Muscle of back (tissue), 3 donors: ENCODE measurements at regions not wholly inside any gene's neighbourhood (a gene's known extent, or its start where the extent isn't known, plus 50 kb on each side); places are given as distances from the start of the nearest gene placed in this dataset.

ENCODE experiments used
- DNase-seq, 3 donors: peaks; one replicate each; pipeline versions ENCODE4 v3.0.0 to v3.0.0-alpha.2; 2013

DNA sequence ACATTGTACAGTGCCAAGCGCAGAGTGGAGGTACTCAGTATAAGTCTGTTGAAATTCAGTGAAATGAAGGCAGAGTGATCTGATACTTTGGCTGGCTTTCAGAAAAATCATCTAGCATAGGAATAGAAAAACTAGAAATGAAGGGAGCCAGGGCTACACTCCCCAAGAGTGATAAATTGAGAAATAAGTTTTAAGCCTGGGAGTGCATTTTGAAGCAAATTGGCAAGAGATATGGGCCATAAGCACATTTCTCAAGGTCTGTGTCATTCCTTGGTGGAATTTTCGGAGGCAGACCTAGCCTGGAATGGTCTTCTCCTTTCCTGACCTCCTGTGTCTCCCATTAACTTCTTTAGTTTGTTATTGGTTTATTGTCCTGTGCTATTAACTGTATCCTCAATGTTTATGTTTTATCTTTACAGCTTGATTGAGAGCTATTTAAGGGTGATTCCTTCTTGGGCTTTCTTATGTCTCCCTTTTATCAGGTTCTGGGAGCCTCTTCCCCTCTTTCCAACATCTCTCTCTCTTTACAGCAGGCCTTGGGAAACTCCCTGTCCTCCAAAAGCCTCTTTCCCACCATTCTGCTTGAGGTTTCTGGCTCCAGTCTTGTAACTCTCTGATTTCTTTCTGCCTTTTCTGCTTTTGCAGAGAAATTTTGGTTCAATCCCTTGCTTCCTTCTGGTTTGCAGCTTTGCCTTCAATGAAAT is 649.5 kb downstream of the SLC4A3 start:
- peak; percentile 48 to 75 (median 66) for DNase-seq

GRCh38 chr2:220277445-220277975 is 650.1 kb downstream of the SLC4A3 start:
- DNase-seq = peak; percentile 86 to 92 (median 91)

DNA sequence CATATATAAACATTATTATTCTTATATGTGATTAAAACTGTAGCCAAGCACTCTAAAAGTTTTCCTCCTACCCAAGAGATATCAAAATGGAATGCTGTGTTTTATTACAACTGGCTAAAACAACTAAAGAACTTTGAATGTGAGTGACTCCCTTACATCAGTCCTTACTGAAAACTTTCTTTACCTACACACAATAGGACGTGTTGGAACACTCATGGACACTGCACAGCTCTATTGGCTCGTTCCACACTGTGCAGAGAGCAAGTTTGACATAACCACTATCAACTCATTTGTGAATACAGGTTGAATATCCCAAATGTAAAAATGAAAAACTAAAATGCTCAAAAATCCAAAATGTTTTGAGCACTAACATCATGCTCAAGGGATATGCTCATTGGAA is 650.6 kb downstream of the SLC4A3 start:
- peak; percentile 21 to 74 (median 24) for DNase-seq

- peak in 1 of 3 donors; percentile 86 for DNase-seq
These were observed 651.9 kb downstream of the SLC4A3 start for GRCh38 chr2:220279372-220279771.

DNA sequence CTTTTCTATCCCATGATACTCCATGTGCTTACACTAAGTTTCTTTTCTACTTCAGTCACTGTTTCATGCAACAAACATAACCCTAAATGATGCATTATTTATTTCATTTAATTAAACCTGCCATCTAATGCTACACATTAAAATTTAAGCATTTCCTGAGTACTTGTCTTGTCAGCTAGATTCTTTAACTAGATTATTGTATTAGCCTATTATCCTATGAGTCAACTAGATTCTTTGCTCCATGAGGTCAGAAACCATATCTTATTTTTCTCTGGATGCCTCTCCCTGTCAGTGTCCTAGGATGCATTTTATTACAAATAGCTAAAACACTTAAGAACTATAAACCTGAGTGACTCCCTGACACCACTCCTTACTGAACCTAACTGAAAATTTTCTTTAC is 652.4 kb downstream of the SLC4A3 start:
- DNase-seq = no peak

DNA sequence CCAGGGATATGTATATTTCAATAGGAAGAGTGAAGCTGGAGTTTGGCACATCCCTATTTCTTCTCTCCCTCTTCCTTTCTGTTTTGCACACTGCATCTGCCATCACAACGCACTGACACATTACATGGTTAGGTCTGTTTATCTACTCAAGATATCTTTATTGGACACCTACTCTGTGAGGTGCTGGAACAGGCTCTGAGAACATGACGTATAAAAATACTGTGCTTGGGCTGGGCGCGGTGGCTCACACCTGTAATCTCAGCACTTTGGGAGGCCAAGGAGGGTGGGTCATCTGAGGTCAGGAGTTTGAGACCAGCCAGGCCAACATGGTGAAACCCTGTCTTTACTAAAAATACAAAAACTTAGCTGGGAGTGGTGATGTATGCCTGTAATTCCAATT is 653.3 kb downstream of the SLC4A3 start:
- DNase-seq = no peak

DNA sequence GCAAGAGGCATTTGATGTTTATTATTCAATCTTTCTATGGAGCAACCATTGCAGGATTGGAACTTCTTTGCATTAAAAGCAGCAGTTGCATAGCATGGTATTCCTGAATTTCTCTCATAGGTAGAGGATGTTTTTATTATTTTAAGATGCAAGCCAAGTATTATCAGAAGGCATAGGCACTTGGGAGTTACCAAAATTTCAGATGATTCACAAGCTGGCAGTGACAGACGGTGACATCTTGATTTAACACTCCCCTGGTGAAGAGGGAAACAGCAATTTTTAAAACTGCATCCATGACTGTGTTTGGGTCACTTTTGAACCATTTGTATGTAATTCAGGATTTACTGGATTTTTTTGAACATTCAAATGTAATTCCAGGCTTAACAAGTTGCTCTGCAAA is 654.3 kb downstream of the SLC4A3 start:
- no peak for DNase-seq

- DNase-seq = no peak
These were observed 654.8 kb downstream of the SLC4A3 start for GRCh38 chr2:220282236-220282635.

- no peak for DNase-seq
These were observed 666.5 kb downstream of the SLC4A3 start for GRCh38 chr2:220293966-220294365.

DNA sequence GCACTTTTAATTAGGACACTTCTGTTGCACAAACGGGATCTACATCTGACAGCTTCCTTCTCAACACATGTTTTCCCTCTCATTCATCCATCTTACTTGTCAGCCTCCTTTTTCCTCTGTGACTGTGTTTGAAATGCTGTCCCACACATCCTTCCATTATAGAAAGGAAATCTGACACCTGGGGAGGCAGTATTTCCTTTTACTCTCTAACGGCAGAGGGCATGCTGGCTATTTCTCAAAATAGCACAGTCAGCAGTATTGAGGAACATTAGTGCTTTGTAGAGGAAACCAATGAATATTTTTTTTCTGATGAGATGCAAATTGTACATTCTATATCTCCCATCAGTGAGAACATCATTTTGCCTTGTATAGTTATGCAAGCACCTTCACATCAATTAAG is 668.7 kb downstream of the SLC4A3 start:
- no peak for DNase-seq

- DNase-seq = no peak
These were observed 669.7 kb downstream of the SLC4A3 start for GRCh38 chr2:220297093-220297492.

GRCh38 chr2:220300806-220301205 is 673.4 kb downstream of the SLC4A3 start:
- DNase-seq = no peak

DNA sequence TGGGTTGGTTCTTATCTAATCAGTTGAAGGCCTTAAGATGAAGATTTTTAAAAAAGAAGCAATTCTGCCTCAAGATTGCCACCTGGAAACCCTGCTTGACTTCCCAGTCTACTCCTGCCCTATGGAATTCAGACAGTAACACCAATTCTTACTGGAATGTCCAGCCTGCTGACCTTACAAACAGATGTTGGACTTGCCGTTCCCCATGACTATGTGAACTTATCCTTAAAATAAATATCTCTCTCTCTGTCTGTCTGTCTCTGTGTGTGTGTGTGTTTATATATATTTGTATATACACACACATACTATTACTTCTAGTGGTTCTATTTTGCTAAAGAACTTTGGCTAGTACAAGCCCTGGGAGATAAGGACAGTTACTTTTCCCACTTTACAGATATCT is 675.3 kb downstream of the SLC4A3 start:
- DNase-seq = no peak

DNA sequence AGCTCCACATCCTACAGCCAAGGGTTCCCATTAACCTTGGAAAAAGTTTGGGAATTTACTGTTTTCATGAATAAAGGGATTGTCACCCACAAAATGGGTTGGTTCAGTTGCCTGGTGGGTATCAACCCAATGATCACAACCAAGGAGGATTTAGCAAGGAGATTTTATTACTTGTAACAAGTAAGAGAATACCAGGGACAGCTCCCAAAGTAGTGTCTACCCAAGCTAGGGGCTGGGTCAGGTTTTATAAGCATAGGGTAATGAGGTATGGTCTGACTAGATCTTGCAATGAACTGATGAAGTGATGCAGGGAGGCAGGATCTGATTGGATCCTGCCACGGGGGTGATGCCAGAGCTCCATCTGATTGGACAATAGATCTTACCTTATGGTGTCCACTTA is 681.8 kb downstream of the SLC4A3 start:
- no peak for DNase-seq

DNA sequence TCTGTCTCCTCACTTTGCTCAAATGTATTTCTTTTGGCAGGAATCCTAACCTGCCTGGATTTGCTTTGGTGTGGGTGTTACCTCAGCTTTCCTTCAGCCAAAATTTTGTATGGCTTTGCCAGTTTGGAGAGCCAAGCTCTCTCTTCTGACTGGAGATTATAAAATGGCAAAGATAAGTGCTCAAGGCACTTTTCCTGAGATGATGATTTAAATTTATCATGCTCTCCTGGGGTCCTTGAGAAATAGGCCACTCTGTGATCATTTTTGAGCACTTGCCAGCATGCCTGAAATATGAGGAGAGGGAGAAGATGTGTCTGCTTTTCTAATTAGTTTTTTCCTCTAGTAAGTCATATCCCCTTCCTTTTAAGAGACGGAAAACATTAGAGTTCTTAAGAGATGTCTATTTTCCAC is 683.0 kb downstream of the SLC4A3 start:
- DNase-seq = peak in 2 of 3 donors; percentile 24 to 61

DNA sequence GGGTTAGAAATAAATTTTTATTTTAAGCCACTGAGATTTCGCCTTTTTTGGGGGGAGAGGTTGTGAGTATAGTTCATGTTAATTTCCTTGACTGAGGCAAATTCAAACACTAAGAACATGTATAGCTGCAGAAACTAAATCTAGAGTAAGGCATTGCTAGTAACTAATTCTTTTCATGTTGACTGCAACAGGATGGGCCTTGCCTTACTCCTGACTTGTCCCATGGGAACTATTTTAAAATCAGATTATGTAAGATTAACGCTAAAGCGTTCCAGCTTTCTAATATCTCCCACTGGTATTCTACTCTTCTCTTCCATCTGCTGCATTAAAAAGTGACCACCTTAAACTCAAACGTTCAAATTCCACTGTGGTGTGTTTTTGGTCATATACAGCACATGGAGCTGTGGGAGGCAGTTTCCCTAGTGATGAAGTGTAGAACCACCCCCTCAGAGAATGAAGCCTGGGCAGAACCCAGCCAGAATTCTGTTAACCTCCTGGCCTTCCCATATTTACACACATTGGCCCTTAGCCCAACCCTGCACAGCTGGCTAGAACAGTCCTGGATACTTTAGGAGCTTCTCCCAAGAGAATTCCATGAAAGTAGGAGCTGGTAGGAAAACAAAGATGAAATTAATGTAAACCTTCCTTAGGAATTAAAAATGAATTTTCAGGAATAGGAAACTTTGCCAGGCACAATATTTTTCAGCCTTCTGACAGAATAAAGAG is 687.8 kb downstream of the SLC4A3 start:
- DNase-seq = peak; percentile 41 to 92 (median 54)

DNA sequence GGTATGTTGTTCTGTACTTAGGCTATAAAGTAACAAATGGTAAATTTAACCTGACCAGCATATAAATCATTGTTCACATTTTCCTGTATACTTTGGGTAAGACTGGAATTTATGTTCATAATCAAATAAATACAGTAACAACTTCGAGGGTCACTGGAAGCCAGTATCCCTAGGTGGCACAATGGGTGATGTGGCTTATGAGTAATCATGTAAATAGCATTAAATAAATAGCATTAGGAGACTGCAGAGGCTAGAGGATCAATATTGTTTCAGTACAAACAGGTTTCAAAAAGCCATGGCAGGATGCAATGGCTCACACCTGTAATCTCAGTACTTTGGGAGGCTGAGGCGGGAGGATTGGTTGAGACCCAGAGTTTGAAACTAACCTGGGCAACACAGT is 690.6 kb downstream of the SLC4A3 start:
- no peak for DNase-seq

GRCh38 chr2:220318508-220318907 is 691.1 kb downstream of the SLC4A3 start:
- no peak for DNase-seq

DNA sequence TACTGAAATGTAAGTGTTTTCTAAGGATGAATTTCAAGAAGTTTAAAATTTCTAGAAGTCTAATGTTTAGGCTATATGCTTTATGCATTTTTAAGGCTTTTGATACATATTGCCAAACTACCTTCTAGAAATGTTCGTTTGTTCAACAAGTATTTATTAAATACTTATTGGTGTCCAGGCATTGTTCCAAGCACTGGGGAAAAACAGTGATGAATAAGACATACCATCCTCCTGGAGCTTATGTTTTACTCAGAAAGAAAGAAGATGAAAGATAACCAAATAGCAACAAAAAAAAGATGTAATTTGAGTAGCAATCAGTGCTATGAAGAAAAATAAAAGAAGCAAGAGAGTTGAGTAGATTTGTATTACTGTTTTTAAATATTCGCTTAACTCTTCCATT is 692.9 kb downstream of the SLC4A3 start:
- DNase-seq = no peak

- DNase-seq = no peak
These were observed 705.5 kb downstream of the SLC4A3 start for GRCh38 chr2:220332886-220333285.

GRCh38 chr2:220334210-220334609 is 706.8 kb downstream of the SLC4A3 start:
- DNase-seq = no peak

DNA sequence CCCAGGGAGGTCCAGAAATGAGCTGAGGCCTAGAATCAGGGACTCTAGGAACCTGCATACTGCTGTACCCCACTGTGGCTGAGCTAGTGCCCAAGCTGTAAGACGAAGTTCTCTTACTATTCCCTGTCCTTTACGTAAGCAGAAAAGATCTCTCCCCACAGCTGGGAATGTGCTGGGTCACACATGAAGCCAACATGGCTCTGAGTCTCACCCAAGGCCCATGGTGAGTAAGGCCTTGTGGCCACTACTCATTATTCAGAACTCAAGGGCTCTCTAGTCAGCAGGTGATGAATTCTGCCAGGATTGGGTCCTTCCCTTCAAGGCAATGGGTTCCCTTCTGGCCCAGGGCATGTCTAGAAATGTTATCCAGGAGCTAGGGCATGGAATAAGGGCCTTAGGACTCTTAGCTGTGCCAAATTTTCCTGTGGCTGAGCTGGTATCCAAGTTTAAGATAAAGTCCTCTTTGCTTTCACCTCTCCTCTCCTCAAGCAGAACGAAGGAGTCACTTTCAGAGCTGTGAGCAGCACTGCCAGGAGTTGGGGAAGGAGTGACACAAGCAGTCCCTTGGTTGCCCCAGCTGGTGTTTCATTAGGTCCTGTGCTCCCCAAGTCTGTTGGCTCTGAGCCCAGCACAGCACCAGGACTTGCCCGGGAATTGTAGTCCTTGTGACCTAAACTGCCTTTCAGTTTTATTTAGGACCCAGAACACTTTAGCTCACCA is 707.6 kb downstream of the SLC4A3 start:
- no peak for DNase-seq

- no peak for DNase-seq
These were observed 708.1 kb downstream of the SLC4A3 start for GRCh38 chr2:220335591-220335915.
